ENCODE measurements at regions not wholly inside any gene's neighbourhood (a gene's known extent, or its start where the extent isn't known, plus 50 kb on each side); places are given as distances from the start of the nearest gene placed in this dataset.

DNA sequence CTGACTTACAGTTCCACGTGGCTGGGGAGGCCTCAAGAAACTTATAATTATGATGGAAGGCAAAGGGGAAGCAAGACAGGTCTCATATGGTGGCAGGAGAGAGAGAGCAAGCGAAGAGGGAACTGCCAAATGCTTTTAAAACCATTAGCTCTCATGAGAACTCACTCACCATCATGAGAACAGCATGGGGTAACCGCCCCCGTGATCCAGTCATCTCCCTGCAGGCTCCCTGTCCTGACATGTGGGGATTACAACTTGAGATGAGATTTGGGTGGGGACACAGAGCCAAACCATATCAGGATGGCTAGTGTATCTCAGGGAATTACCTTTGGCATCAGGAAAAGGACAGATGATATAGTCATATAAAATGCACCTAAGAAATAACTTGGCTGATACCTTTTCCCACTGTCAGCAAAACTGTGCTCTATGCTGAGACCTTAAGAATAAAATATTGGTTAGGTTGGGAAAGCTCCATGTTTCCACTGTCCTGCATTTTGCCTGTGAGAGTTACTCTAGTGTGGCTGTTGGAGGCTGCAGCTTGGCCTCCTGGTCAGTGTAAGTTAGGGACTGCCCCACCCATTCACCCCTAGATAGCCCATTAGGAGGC is 110.3 kb downstream of the UCHL1 start:
- no peak overlapping the region for H3K23ac ChIP-seq (ENCODE audit: insufficient read length)
- no peak overlapping the region for H2BK5ac ChIP-seq (ENCODE audit: low read depth, low read length)
- peaks cover 3% of the 10 kb centered on the region in 2 experiments for H4K20me1 ChIP-seq (replicated peaks in 1 of 2; ENCODE audit: control insufficient read depth in 1 of 2, insufficient read depth in 2 of 2, low read length in 2 of 2)
- H3K79me2 ChIP-seq (ENCODE audit: control insufficient read depth in 1 of 2, insufficient read depth in 2 of 2, low read length in 2 of 2) = no peaks in the 10 kb centered on the region
- no peak overlapping the region for H3K4me2 ChIP-seq (ENCODE audit: insufficient read depth in 1 of 2, low read depth in 2 of 2, low read length in 2 of 2)
- no peak overlapping the region for H2BK120ac ChIP-seq (replicated peaks; ENCODE audit: low read depth, low read length)
- H3K4me3 ChIP-seq (ENCODE audit: extremely low read depth in 1 of 4, insufficient read depth in 2 of 4, low read depth in 3 of 4, low read length in 4 of 4) = no peak overlapping the region
- no peak overlapping the region for H2BK20ac ChIP-seq (ENCODE audit: low read length)
- H2AK5ac ChIP-seq (ENCODE audit: low read depth, low read length) = no peak overlapping the region
- H3K27ac ChIP-seq (ENCODE audit: low read depth, low read length) = no peak overlapping the region
- CTCF ChIA-PET (ENCODE audit: partially characterized antibody) = interaction anchor here (0.5 to 2.3 kb wide), 3 partner anchors 8 to 1285 kb away, joined by 3 to 8 read pairs (median 3); no protein-coding TSS in a partner anchor
- H4K91ac ChIP-seq (replicated peaks; ENCODE audit: insufficient read length, low read length) = no peak overlapping the region
- no peak overlapping the region for H4K8ac ChIP-seq (ENCODE audit: extremely low read depth, insufficient read depth, low read length)
- 73% methylated on average over 4 of the region's 4 CpGs; no CpG with 5 or more reads in 1 of the 2 experiments for WGBS, 2 experiments (ENCODE audit: extremely low coverage in 1 of 2, insufficient coverage in 1 of 2, insufficient read length in 1 of 2, insufficient replicate concordance in 2 of 2, low coverage in 1 of 2, low lambda C conversion rate in 2 of 2, missing lambda C conversion rate in 1 of 2)
- no peak overlapping the region; the same call in 1 of the 2 replicates for H3K18ac ChIP-seq (ENCODE audit: extremely low read depth, low read length)
- DNase-seq (ENCODE audit: low read depth in 1 of 2, low spot score in 2 of 2) (no peak), FAIRE-seq (no peak)
- 0 out of 2 replicates have a peak, but pooled peaks have one; percentile 15 for TF ChIP-seq EGR1 (IDR thresholded peaks at IDR 0.05; ENCODE audit: borderline replicate concordance, low read depth, low read length)
- no peak for TF ChIP-seq TAF1 (IDR thresholded peaks at IDR 0.05; ENCODE audit: low read depth, low read length)
- H3K79me1 ChIP-seq (ENCODE audit: low read depth, low read length) = no peaks in the 10 kb centered on the region
- H3K9ac ChIP-seq (replicated peaks in 1 of 4; ENCODE audit: extremely low read depth in 1 of 4, low read depth in 3 of 4, low read length in 3 of 4) = no peak overlapping the region
- H3K4me1 ChIP-seq (replicated peaks in 1 of 4; ENCODE audit: control insufficient read depth in 3 of 4, insufficient read depth in 4 of 4, low read length in 3 of 4) = peaks cover 7 to 18% (median 13%) of the 10 kb centered on the region in 4 experiments; a peak in 6 of 7 replicates
- H3K36me3 ChIP-seq (ENCODE audit: control insufficient read depth in 2 of 4, insufficient read depth in 4 of 4, low read length in 3 of 4) = no peaks in the 10 kb centered on the region
- no peak overlapping the region for H3K14ac ChIP-seq (ENCODE audit: insufficient read length)
- H4K5ac ChIP-seq (ENCODE audit: insufficient read length, low read depth, low read length) = no peak overlapping the region
- no peaks in the 10 kb centered on the region for H3K9me3 ChIP-seq (ENCODE audit: insufficient read depth in 2 of 2, low read depth in 1 of 2, low read length in 1 of 2)
- H2BK15ac ChIP-seq (ENCODE audit: low read length) = no peak overlapping the region
- H3K23me2 ChIP-seq (ENCODE audit: low read depth, low read length) = no peaks in the 10 kb centered on the region
- H2BK12ac ChIP-seq (ENCODE audit: low read depth, low read length) = no peak overlapping the region
- POLR2A ChIA-PET (ENCODE audit: partially characterized antibody) = no interaction called here
- no peak overlapping the region for H3K4ac ChIP-seq (replicated peaks; ENCODE audit: insufficient read length, low read depth, low read length)
- peaks cover 9 to 35% (median 32%) of the 10 kb centered on the region in 4 experiments for H3K27me3 ChIP-seq (replicated peaks in 1 of 4; ENCODE audit: control insufficient read depth in 3 of 4, extremely low read depth in 1 of 4, insufficient read depth in 3 of 4, low read length in 3 of 4)
- no peak overlapping the region for H3K56ac ChIP-seq (replicated peaks; ENCODE audit: insufficient read length, low read depth, low read length)
- H2AFZ ChIP-seq (ENCODE audit: low read length) = no peak overlapping the region
